Left lobe of liver (tissue), 2 donors: ENCODE measurements at regions not wholly inside any gene's neighbourhood (a gene's known extent, or its start where the extent isn't known, plus 50 kb on each side); places are given as distances from the start of the nearest gene placed in this dataset.

Experiments
- ATAC-seq: fragments of 200-7000 bp; cut with Tn5 transposase; one replicate; pipeline ENCODE4 v1.9.1; 2020; ENCODE audit warnings: mild to moderate bottlenecking, moderate library complexity
- DNase-seq: peaks from one replicate; pipeline ENCODE4 v3.0.0-alpha.2; 2020; ENCODE audit warnings: low spot score
- donor health status: DM: no; HTN: no; CAD: no; lungs with moderate emphysema.
- donor health status: DM: no; HTN: yes; CAD: no.

DNA sequence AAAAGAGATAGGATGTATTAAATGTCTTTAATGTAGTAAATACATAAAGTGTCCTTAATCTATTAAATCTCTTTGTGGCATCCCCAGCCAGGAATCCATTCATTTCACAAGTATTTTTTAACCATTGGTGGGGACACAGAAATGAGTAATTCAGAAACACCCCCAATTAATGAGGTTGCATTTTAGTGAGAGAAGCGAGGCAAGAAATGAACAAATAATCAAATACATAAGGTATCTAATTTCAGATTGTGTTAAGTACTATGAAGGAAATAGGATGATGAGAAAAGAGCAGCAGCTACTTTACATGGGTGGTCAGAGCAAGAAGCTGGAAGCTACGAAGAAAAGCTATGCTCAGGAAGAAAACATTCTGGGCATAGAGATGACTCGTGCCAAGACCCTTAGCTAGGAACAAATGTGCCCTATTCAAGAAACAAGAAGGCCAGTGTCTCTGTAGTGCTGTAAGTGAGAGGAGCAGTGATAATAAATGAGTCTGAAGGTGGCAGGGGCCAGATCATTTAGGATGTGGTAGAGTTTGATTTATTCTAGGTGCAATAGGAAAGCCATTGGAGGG lies 60.5 kb upstream of the IGF1 start:
- no peak for ATAC-seq
- no peak for DNase-seq

DNA sequence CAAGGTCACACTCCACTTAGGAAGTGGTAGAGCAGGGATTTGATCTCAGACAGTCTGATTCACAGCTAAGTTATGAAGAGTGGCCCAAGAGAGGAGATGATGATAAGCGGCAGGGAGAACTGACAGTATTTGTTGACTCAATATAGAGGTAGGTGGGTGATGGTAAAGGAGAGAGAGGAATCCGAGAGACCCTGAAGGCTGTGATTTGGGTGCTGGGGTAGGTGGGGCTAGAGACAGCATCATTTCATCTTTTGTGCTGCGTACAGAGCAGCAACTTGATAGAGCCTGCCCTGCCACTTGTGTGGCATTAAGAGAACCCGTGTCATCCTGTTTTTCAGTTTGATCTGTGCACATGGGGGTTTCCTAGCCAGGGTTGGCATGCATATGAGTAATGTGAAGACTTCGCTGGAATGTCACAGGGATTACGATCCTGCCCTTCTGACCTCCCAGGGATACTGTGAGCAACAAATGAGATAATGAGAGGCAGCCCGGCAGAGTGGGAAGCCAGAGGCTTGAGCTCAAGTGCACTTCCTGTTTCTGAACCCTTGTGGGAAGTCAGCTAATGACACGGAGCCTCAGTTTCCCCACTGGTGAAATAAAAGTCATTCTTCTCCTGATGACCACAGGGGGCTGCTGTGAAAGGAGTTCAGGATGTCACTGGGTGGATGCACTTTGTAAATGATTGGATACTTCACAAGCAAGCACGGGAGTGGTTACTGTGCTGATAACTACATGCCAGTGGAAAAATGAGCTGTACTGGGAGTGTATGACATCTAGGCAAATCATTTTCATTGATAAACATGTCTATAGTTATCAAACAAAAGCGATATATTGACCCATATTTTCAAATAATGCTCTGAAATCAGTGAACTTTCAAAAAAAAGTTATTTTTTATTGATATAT lies 59.5 kb upstream of the IGF1 start:
- ATAC-seq (no peak), DNase-seq (no peak)

DNA sequence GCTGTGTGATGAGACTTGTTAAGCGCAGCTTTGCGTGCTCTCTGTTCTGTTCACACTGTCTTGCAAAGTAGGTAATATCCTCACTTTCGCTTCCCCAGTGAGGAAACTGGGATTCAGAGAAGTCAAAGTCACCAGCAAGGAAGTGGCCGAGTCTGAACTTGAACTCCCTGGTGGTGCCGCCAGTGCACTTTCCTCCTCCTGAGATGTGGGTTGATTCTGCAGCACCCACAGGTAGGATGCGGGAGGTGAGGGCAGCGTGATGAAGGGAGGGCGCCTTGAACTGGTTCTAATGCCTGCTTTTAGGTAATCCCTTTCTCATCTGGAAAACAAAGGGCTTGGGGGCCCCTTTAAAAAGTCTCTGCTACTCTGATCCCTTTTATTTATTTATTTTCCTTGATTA lies 54.9 kb upstream of the IGF1 start:
- DNase-seq (no peak), ATAC-seq (no peak)

DNA sequence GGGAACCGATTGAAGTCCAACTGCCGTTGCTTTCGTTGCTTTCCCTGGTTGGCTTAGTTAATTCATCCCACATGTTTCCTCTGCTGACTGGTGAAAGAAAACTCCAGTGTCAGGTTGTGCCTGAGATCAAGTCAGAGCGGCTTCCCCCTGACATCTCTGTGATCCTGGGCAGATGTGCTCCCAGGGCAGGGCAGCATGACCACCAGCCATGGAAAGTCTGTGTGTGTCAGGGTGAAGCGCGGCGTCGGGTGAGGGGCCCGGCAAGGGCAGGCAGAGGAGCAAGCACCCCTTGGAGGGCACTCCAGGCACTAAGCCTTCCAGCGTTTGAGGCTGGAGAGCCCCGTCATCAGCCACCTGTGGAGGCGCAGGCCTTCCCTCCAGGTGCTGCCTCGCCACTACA lies 54.5 kb upstream of the IGF1 start:
- no peak for DNase-seq
- ATAC-seq = no peak

DNA sequence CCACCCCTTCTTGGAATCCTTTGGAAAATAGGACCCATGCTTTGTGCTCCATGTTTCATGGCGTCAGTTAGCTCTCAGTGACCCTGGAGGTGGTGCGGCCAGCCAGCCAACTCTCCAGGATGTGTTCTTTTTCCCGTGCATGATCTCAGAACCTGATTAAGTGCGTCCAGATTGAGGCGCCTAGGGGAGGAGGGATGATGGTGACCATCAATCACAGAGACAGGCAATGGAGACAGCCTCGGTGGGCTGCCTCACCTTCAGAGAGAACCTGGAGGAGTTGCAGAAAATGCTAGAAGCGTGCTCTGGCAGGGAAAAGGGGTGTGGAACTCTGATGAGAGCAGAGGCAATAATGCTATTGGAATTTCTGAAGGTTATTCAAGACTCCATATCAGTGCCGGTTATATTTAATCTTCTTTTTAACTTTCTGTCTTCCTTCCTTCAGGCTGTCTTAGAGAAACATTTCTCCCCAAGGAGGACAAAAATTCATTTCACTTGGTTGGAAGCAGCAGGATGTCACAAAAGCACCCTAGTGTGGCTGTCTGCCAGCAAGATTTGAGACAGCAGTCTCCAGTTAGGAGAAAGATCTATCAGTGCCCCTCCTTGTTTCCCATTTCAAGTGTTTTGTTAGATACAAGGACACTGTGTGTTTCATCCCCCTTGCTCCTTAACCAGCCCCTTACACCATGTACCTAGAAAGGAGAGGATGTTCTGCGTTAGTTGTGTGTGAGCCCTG lies 53.3 kb upstream of the IGF1 start:
- no peak for DNase-seq
- no peak for ATAC-seq
